MM.1S (cell line): ENCODE measurements at regions not wholly inside any gene's neighbourhood (a gene's known extent, or its start where the extent isn't known, plus 50 kb on each side); places are given as distances from the start of the nearest gene placed in this dataset.
"Not testable (repeated sequence)": the region's sequence is repeated elsewhere in the genome, so short reads cannot be mapped to it uniquely, and the experiment has no call there.

Experiments
- DNase-seq: peaks from one replicate; pipeline ENCODE4 v3.0.0-alpha.2; 2015
- H2AFZ ChIP-seq: fragments of 300-600 bp; sonication (generic); 2 replicates; pipeline ENCODE4 v1.6.0; 2016; ENCODE audit warnings: antibody characterized with exemption, low read length
- H3F3A ChIP-seq: fragments of 300-600 bp; sonication (generic); 2 replicates; pipeline ENCODE4 v1.6.1; 2016; ENCODE audit warnings: mild to moderate bottlenecking, antibody characterized with exemption, low read length, moderate library complexity, mixed read lengths; ENCODE audit not compliant: insufficient read depth
- H3K27ac ChIP-seq: fragments of 300-600 bp; sonication (generic); 2 replicates; pipeline ENCODE4 v1.5.1; 2016; ENCODE audit warnings: mild to moderate bottlenecking, low read length
- H3K27me3 ChIP-seq: fragments of 300-600 bp; sonication (generic); replicated peaks from 2 replicates; pipeline ENCODE4 v1.6.0; 2016; ENCODE audit warnings: low read length; ENCODE audit not compliant: insufficient read depth
- H3K36me3 ChIP-seq: fragments of 300-600 bp; sonication (generic); replicated peaks from 2 replicates; pipeline ENCODE4 v1.6.1; 2016; ENCODE audit warnings: mild to moderate bottlenecking, low read length, mixed read lengths; ENCODE audit not compliant: insufficient read depth
- H3K4me1 ChIP-seq: fragments of 300-600 bp; sonication (generic); 2 replicates; pipeline ENCODE4 v1.6.1; 2016; ENCODE audit warnings: low read length, mixed read lengths
- H3K4me2 ChIP-seq: fragments of 300-600 bp; sonication (generic); 2 replicates; pipeline ENCODE4 v1.6.0; 2016; ENCODE audit warnings: low read depth, low read length
- H3K4me3 ChIP-seq: fragments of 300-600 bp; sonication (generic); 2 replicates; pipeline ENCODE4 v1.5.1; 2016; ENCODE audit warnings: low read length, mixed read lengths
- H3K79me2 ChIP-seq: fragments of 300-600 bp; sonication (generic); 2 replicates; pipeline ENCODE4 v1.6.1; 2016; ENCODE audit warnings: mixed run types, low read length, mixed read lengths
- H3K9ac ChIP-seq: fragments of 300-600 bp; sonication (generic); 2 replicates; pipeline ENCODE4 v1.6.1; 2016; ENCODE audit warnings: low read length, mixed read lengths
- H3K9me2 ChIP-seq: fragments of 300-600 bp; sonication (generic); replicated peaks from 2 replicates; pipeline ENCODE4 v1.6.1; 2016; ENCODE audit warnings: mild to moderate bottlenecking, low read length, mixed read lengths; ENCODE audit not compliant: insufficient read depth
- H3K9me3 ChIP-seq: fragments of 300-600 bp; sonication (generic); replicated peaks from 2 replicates; pipeline ENCODE4 v1.6.1; 2016; ENCODE audit warnings: mild to moderate bottlenecking, low read length, mixed read lengths; ENCODE audit not compliant: insufficient read depth
- H4K20me1 ChIP-seq: fragments of 300-600 bp; sonication (generic); 2 replicates; pipeline ENCODE4 v1.6.1; 2016; ENCODE audit warnings: mild to moderate bottlenecking, low read length, moderate library complexity, mixed read lengths; ENCODE audit not compliant: insufficient read depth
- TF ChIP-seq, protein P1 (sequence below): fragments of 300-600 bp; sonication (generic); IDR thresholded peaks from 2 replicates; pipeline ENCODE4 v1.5.1; 2016; ENCODE audit warnings: antibody characterized with exemption, low read length, mixed read lengths

DNA sequence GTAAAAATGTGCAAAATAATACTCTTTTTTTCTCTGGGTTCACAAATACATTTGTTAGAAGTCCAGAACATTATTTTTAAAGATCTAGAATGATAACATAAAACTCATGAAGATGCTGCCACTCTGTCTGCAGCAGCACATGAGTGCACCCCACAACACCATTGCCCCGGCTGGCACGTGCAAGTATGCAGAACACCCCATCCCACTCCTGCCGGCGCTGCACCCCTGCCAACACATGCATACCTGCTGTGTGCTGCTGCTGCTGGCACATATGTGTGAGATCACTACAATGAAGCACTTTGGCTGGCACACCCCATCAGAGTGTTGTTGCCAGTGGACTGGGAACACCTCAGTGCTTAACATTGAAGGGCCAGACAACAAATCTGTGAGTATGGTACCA, 129.1 kb downstream of the CCT8L2 start:
- not testable (repeated sequence) for H3K36me3 ChIP-seq, H3K4me2 ChIP-seq, H3K4me3 ChIP-seq, H3K9me3 ChIP-seq, H3K9me2 ChIP-seq, DNase-seq, H3K9ac ChIP-seq, H3K79me2 ChIP-seq, H3K27me3 ChIP-seq, H3F3A ChIP-seq, H3K27ac ChIP-seq, H4K20me1 ChIP-seq, H3K4me1 ChIP-seq, H2AFZ ChIP-seq

DNA sequence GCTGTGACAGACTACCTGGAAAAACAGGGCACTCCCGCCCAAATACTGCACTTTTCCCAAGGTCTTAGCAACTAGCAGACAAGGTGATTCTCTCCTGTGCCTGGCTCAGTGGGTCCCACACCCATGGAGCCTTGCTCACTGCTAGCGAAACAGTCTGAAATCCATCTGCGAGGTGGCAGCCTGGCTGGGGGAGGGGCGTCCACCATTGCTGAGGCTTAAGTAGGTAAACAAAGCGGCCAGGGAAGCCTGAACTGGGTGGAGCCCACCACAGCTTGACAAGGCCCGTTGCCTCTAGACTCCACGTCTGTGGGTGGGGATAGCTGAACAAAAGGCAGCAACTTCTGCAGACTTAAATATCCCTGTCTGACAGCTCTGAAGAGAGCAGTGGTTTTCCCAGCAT, 145.2 kb downstream of the CCT8L2 start:
- not testable (repeated sequence) for H3K4me2 ChIP-seq, H3K4me1 ChIP-seq, DNase-seq, H4K20me1 ChIP-seq, H3K4me3 ChIP-seq, H3K36me3 ChIP-seq, H3K9me3 ChIP-seq, H3K9ac ChIP-seq, H3K27ac ChIP-seq, H3K27me3 ChIP-seq, H3F3A ChIP-seq, H3K79me2 ChIP-seq, H3K9me2 ChIP-seq, H2AFZ ChIP-seq

DNA sequence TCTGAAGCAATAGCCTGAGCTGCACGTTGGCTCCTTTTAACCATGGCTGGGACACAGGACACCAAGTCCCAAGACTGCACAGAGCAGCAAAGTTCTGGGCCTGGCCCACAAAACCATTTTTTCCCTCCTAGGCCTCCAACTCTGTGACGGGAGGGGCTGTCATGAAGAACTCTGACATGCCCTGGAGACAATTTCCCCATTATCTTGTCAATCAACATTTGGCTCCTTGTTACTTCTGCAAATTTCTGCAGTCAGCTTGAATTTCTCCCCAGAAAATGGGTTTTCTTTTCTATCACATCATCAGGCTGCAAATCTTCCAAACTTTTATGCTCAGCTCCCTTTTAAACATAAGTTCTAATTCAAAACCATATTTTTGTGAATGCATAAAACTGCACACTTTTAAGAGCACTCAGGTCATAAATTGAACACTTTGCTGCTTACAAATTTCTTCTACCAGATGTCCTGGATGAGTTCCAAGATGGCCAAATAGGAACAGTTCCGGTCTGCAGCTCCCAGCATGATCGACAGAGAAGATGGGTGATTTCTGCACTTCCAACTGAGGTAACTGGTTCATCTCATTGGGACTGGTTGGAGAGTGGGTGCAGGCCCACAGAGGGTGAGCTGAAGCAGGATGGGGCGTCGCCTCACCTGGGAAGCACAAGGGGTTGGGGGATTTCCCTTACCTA, 145.7 kb downstream of the CCT8L2 start:
- not testable (repeated sequence) for H3K9me3 ChIP-seq, H3K27ac ChIP-seq, H3K4me3 ChIP-seq

DNA sequence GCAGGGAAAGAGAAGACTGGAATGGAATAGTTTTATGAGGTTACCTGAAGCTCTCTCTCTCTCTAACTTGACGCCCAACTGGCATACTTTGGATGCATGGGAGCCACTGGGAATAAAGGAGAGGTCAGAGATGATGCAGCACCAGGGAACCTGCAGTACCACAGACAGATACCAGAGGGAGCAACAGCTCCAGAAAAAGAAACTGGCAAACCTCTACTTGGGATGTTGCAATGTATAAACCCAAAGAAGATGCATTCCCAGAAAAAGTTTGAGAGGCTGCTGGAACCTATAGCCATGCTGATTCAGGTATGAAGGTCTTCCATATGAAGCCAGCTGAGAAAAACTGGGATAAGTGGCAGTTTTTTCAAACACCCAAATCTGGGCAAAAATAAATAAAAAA, 151.6 kb downstream of the CCT8L2 start:
- not testable (repeated sequence) for H2AFZ ChIP-seq, H3K27ac ChIP-seq, H3K9me3 ChIP-seq, H3K9me2 ChIP-seq, H3K4me1 ChIP-seq, H3K27me3 ChIP-seq, H3K4me3 ChIP-seq, H3F3A ChIP-seq, DNase-seq, H3K79me2 ChIP-seq, H4K20me1 ChIP-seq, H3K36me3 ChIP-seq, H3K4me2 ChIP-seq, H3K9ac ChIP-seq
- TF ChIP-seq, protein P1, sequence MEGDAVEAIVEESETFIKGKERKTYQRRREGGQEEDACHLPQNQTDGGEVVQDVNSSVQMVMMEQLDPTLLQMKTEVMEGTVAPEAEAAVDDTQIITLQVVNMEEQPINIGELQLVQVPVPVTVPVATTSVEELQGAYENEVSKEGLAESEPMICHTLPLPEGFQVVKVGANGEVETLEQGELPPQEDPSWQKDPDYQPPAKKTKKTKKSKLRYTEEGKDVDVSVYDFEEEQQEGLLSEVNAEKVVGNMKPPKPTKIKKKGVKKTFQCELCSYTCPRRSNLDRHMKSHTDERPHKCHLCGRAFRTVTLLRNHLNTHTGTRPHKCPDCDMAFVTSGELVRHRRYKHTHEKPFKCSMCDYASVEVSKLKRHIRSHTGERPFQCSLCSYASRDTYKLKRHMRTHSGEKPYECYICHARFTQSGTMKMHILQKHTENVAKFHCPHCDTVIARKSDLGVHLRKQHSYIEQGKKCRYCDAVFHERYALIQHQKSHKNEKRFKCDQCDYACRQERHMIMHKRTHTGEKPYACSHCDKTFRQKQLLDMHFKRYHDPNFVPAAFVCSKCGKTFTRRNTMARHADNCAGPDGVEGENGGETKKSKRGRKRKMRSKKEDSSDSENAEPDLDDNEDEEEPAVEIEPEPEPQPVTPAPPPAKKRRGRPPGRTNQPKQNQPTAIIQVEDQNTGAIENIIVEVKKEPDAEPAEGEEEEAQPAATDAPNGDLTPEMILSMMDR = peak; percentile 33

More for the DNA sequence above, 145.7 kb downstream of the CCT8L2 start:
- not testable (repeated sequence) for H3K9me2 ChIP-seq, H3K4me1 ChIP-seq, H3K4me2 ChIP-seq, H3K27me3 ChIP-seq, H3F3A ChIP-seq, H4K20me1 ChIP-seq, H3K79me2 ChIP-seq, H2AFZ ChIP-seq, H3K36me3 ChIP-seq, DNase-seq, H3K9ac ChIP-seq

DNA sequence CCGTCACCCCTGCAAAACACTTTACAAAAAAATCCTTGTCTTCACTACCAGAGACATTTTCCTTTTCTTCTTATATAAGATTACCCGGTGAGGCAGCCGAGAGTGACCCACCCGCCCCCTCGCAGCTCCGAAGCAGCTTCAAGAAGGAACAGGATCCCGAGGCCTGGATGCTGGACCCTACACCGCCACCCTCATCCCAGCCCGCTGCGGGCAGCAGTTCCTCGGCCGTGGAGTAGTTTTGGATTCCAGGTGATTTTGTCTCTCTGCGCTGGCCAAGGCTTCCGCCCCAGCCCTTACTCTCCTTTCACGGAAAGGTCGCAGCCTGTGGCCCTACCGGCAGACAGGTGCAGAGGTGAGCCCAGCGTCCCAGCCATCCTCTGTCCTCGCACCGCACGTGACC, 169.1 kb downstream of the CCT8L2 start:
- not testable (repeated sequence) for H3K9ac ChIP-seq, H3K9me3 ChIP-seq, H3K36me3 ChIP-seq, H3K27ac ChIP-seq, H3F3A ChIP-seq, H2AFZ ChIP-seq, H3K79me2 ChIP-seq, H4K20me1 ChIP-seq, H3K9me2 ChIP-seq, H3K27me3 ChIP-seq, DNase-seq, H3K4me2 ChIP-seq, H3K4me1 ChIP-seq, H3K4me3 ChIP-seq

DNA sequence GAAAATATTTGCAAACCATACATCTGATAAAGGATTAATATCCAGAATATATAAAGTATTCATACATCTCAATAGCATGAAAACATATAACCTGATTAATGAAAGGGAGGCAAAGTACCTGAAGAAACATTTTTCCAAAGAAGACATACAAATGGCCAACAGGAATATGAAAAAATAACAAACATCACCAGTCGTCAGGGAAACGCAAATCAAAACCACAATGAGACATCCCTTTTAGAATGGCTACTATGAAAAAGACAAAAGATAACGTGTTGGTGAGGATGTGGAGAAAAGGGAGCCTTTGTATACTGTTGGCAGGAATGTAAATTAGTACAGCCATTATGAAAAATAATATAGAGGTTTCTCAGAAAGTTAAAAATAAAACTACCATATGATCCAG, 175.1 kb downstream of the CCT8L2 start:
- not testable (repeated sequence) for H3K4me3 ChIP-seq, H3K9ac ChIP-seq, H3K27ac ChIP-seq, H3K79me2 ChIP-seq, H3K4me2 ChIP-seq, H3K27me3 ChIP-seq, H4K20me1 ChIP-seq, H3K9me2 ChIP-seq, DNase-seq, H3K4me1 ChIP-seq, H3K9me3 ChIP-seq, H2AFZ ChIP-seq, H3K36me3 ChIP-seq, H3F3A ChIP-seq

DNA sequence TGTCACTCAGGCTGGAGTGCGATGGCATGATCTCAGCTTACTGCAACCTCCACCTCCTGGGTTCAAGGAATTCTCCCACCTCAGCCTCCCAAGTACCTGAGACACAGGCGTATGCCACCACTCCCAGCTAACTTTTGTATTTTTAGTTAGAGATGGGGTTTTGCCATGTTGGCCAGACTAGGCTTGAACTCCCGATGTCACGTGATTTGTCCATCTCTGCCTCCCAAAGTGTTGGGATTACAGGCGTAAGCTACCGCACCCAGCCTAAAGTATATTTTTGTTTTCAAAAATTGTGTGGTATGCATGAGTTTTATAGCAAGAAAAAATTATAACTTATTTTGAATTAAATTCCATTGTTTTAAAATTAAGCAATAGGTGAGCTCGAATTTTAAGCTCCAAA, 188.0 kb downstream of the CCT8L2 start:
- not testable (repeated sequence) for H3K27ac ChIP-seq, H3F3A ChIP-seq, H4K20me1 ChIP-seq, H3K4me1 ChIP-seq, H3K4me3 ChIP-seq, H3K36me3 ChIP-seq, H3K27me3 ChIP-seq, DNase-seq, H3K9ac ChIP-seq, H3K9me3 ChIP-seq, H3K79me2 ChIP-seq, H3K4me2 ChIP-seq, H3K9me2 ChIP-seq, H2AFZ ChIP-seq
